ENCODE measurements at regions not wholly inside any gene's neighbourhood (a gene's known extent, or its start where the extent isn't known, plus 50 kb on each side); places are given as distances from the start of the nearest gene placed in this dataset.
"Not testable (repeated sequence)": the region's sequence is repeated elsewhere in the genome, so short reads cannot be mapped to it uniquely, and the experiment has no call there.

- not testable (repeated sequence) for H3K27ac Mint-ChIP-seq; DNase-seq (ENCODE audit: low spot score, unreplicated experiment); H3K4me1 Mint-ChIP-seq (ENCODE audit: low read depth); H3K27me3 Mint-ChIP-seq; H3K36me3 Mint-ChIP-seq (ENCODE audit: insufficient read depth); H3K4me3 Mint-ChIP-seq (ENCODE audit: low read depth)
- peaks cover 14% of the 10 kb centered on the region for H3K9me3 Mint-ChIP-seq (ENCODE audit: low read depth)
Measured at GRCh38 chr20:30164389-30164788, 1093.1 kb upstream of the DEFB115 start.

GRCh38 chr20:30167540-30167939 is 1089.9 kb upstream of the DEFB115 start:
- DNase-seq (ENCODE audit: low spot score, unreplicated experiment): no peak
- Mint-ChIP-seq H3K4me1 (ENCODE audit: low read depth) (no peaks in the 10 kb centered on the region), H3K27ac (no peak overlapping the region), H3K36me3 (ENCODE audit: insufficient read depth) (no peaks in the 10 kb centered on the region), H3K4me3 (ENCODE audit: low read depth) (no peak overlapping the region), H3K27me3 (no peaks in the 10 kb centered on the region), H3K9me3 (ENCODE audit: low read depth) (peaks cover 14% of the 10 kb centered on the region)
- no peak for TF ChIP-seq CTCF (IDR thresholded peaks at IDR 0.05; ENCODE audit: unreplicated experiment)

- no peak for DNase-seq (ENCODE audit: low spot score, unreplicated experiment)
- no peak overlapping the region for H3K27ac Mint-ChIP-seq
- TF ChIP-seq CTCF (IDR thresholded peaks at IDR 0.05; ENCODE audit: unreplicated experiment): no peak
- H3K4me1 Mint-ChIP-seq (ENCODE audit: low read depth): no peaks in the 10 kb centered on the region
- no peaks in the 10 kb centered on the region for H3K27me3 Mint-ChIP-seq
- H3K36me3 Mint-ChIP-seq (ENCODE audit: insufficient read depth): no peaks in the 10 kb centered on the region
- no peak overlapping the region for H3K4me3 Mint-ChIP-seq (ENCODE audit: low read depth)
- peaks cover 16% of the 10 kb centered on the region for H3K9me3 Mint-ChIP-seq (ENCODE audit: low read depth)
Measured at GRCh38 chr20:30168025-30168799, 1089.3 kb upstream of the DEFB115 start.

- Mint-ChIP-seq H3K36me3 (ENCODE audit: insufficient read depth) (no peaks in the 10 kb centered on the region), H3K4me3 (ENCODE audit: low read depth) (no peak overlapping the region), H3K27ac (no peak overlapping the region), H3K9me3 (ENCODE audit: low read depth) (peaks cover 19% of the 10 kb centered on the region), H3K27me3 (no peaks in the 10 kb centered on the region), H3K4me1 (ENCODE audit: low read depth) (no peaks in the 10 kb centered on the region)
- DNase-seq (ENCODE audit: low spot score, unreplicated experiment): no peak
- no peak for TF ChIP-seq CTCF (IDR thresholded peaks at IDR 0.05; ENCODE audit: unreplicated experiment)
Measured at GRCh38 chr20:30168800-30169138, 1088.7 kb upstream of the DEFB115 start.

- Mint-ChIP-seq H3K4me3 (ENCODE audit: low read depth) (no peak overlapping the region), H3K4me1 (ENCODE audit: low read depth) (no peaks in the 10 kb centered on the region), H3K36me3 (ENCODE audit: insufficient read depth) (no peaks in the 10 kb centered on the region), H3K9me3 (ENCODE audit: low read depth) (peaks cover 9% of the 10 kb centered on the region), H3K27ac (no peak overlapping the region), H3K27me3 (no peaks in the 10 kb centered on the region)
- TF ChIP-seq CTCF (IDR thresholded peaks at IDR 0.05; ENCODE audit: unreplicated experiment): no peak
- no peak for DNase-seq (ENCODE audit: low spot score, unreplicated experiment)
Measured at GRCh38 chr20:30175681-30176080, 1081.8 kb upstream of the DEFB115 start.

GRCh38 chr20:30183124-30183523 is 1074.3 kb upstream of the DEFB115 start:
- not testable (repeated sequence) for DNase-seq (ENCODE audit: low spot score, unreplicated experiment); H3K27me3 Mint-ChIP-seq; H3K27ac Mint-ChIP-seq; H3K4me3 Mint-ChIP-seq (ENCODE audit: low read depth); H3K36me3 Mint-ChIP-seq (ENCODE audit: insufficient read depth); H3K4me1 Mint-ChIP-seq (ENCODE audit: low read depth)
- H3K9me3 Mint-ChIP-seq (ENCODE audit: low read depth): peaks cover 10% of the 10 kb centered on the region

- not testable (repeated sequence) for H3K4me3 Mint-ChIP-seq (ENCODE audit: low read depth); DNase-seq (ENCODE audit: low spot score, unreplicated experiment); H3K27ac Mint-ChIP-seq; H3K9me3 Mint-ChIP-seq (ENCODE audit: low read depth); H3K27me3 Mint-ChIP-seq; H3K4me1 Mint-ChIP-seq (ENCODE audit: low read depth); H3K36me3 Mint-ChIP-seq (ENCODE audit: insufficient read depth)
Measured at GRCh38 chr20:30191785-30192184, 1065.7 kb upstream of the DEFB115 start.

GRCh38 chr20:30234477-30234876 is 1023.0 kb upstream of the DEFB115 start:
- DNase-seq (ENCODE audit: low spot score, unreplicated experiment); H3K36me3 Mint-ChIP-seq (ENCODE audit: insufficient read depth); H3K27ac Mint-ChIP-seq; H3K4me3 Mint-ChIP-seq (ENCODE audit: low read depth); H3K9me3 Mint-ChIP-seq (ENCODE audit: low read depth); H3K27me3 Mint-ChIP-seq; H3K4me1 Mint-ChIP-seq (ENCODE audit: low read depth): not testable (repeated sequence)

GRCh38 chr20:30275073-30275472 is 982.4 kb upstream of the DEFB115 start:
- H3K36me3 Mint-ChIP-seq (ENCODE audit: insufficient read depth); H3K27ac Mint-ChIP-seq; H3K4me1 Mint-ChIP-seq (ENCODE audit: low read depth); H3K4me3 Mint-ChIP-seq (ENCODE audit: low read depth); DNase-seq (ENCODE audit: low spot score, unreplicated experiment); H3K27me3 Mint-ChIP-seq: not testable (repeated sequence)
- peaks cover 25% of the 10 kb centered on the region for H3K9me3 Mint-ChIP-seq (ENCODE audit: low read depth)
